GM18870 (cell line): ENCODE measurements at regions not wholly inside any gene's neighbourhood (a gene's known extent, or its start where the extent isn't known, plus 50 kb on each side); places are given as distances from the start of the nearest gene placed in this dataset.
"Not testable (repeated sequence)": the region's sequence is repeated elsewhere in the genome, so short reads cannot be mapped to it uniquely, and the experiment has no call there.

Source experiments
- ATAC-seq: cut with Tn5 transposase; IDR thresholded peaks from one replicate; pipeline ENCODE4 v1.9.1; 2021; ENCODE audit warnings: moderate library complexity; ENCODE audit not compliant: unreplicated experiment

DNA sequence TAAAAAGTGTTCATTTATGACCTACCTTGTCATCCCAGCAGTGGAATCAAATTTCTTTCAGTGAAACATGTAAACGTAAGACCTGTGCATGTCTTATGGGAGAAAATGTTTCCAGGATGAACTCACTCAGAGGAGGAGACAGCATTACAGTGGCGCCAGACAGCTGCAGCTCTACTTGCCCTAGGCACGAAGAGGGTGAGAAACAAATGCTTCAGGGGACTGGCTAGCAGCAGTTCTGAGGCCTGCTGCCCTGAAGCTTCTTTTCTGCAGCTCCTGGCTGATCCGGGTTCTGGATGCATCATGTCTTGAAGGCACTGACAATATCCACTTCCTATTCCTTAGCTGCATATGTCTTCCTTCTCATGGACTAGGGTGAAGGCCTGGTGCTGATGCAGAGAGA, 120.2 kb downstream of the QRSL1 start:
- no peak for ATAC-seq

DNA sequence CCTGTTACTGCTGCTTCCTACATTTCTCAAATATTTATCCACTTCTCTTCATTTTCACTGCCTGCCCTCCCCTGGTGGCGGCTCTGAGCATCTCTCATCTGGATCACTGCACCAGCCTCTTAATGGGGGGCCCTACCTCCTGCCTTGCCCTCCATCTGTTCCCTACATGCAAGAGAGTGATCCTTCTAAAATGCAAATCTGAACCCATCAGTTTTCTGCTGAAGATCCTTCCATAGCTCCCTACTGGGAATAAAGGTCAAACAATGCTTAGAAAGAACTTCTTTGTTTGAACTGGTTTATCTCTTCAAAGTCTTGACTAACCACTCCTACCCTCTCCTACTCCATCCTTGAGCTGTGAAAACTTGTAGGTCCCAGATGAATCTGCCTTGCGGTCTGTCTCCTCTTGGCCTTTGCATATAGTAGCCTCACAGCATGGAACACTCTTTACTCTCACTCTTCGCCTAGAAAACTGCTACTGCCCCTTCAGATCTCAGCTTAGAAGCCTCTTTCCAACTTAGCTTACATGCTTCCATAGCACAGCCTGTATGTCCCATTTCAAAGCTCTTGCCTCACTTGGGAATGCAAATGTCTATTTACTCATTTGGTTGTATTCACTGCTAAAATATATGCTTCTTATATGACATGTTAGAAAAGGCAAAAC, 119.3 kb downstream of the QRSL1 start:
- no peak for ATAC-seq

DNA sequence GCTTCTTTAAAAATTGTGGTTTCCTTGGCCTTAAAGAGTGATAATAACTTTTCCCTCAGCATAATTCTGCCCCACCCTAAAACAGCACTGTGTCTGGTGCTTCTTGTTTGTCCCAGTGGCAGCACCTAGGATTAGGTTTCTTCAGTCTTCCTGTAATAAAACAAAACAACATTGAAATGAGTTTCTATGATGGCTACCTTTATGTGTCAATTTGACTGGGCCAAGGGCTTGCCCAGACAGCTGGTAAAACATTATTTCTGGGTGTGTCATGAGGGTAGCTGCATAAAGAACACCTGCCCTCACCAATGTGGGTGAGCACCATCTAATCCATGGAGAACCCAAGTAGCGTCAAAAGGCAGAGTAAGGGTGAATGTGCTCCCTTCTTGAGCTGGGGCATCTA, 117.8 kb downstream of the QRSL1 start:
- no peak for ATAC-seq

- no peak for ATAC-seq
These were observed 117.3 kb downstream of the QRSL1 start for GRCh38 chr6:106746652-106747051.

- no peak for ATAC-seq
These were observed 116.6 kb downstream of the QRSL1 start for GRCh38 chr6:106745824-106746582.

DNA sequence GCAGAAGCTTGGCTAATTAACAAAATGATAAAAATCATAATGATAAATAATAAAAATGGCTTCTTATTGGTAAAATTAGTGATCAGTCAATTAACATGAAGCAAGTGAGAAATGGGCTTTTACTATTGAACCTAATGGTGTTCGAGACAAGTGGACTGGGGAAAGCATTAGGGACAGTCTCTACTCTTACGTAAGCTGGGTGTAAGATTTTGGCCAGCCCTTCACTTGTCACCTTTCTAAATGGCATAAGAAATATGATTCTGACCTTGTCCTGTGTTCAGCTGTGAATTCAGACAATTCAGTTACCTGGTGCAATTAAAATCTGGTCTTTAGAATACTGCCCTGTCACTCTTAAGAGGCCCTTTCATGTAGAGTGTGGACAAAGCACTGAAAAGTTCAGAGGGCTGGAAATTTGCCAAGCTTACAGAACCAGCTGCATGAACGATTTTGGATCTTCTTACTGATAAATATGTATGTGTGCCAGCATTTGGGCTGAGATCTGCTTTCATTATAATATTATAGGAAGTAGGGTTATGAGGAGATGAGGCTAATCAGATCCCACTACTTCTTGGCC, 115.9 kb downstream of the QRSL1 start:
- no peak for ATAC-seq

- ATAC-seq = no peak
These were observed 115.4 kb downstream of the QRSL1 start for GRCh38 chr6:106744781-106745180.

GRCh38 chr6:106744029-106744428, 114.7 kb downstream of the QRSL1 start:
- not testable (repeated sequence) for ATAC-seq

- no peak for ATAC-seq
These were observed 114.2 kb downstream of the QRSL1 start for GRCh38 chr6:106743612-106744011.

GRCh38 chr6:106740287-106740686, 110.9 kb downstream of the QRSL1 start:
- no peak for ATAC-seq

DNA sequence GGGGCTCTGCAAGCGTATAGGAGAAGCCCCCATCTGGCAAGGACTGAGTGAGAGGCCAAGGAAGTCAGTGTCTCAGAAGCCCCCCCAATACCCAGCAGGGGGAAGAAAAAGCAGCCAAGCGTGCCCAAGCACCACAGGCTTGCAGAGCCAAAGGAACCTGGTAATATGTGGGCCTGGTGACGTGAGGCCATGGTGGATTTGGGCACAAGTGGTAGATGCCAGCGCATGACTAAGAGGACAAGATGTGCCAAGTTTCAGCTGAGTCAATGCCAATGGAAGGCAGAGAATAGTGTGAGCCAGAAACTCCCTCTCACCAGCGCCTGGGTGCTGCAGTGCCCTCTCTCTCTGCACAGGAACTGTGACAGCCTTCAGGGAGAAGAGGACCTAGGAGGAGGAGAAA, 110.0 kb downstream of the QRSL1 start:
- no peak for ATAC-seq

DNA sequence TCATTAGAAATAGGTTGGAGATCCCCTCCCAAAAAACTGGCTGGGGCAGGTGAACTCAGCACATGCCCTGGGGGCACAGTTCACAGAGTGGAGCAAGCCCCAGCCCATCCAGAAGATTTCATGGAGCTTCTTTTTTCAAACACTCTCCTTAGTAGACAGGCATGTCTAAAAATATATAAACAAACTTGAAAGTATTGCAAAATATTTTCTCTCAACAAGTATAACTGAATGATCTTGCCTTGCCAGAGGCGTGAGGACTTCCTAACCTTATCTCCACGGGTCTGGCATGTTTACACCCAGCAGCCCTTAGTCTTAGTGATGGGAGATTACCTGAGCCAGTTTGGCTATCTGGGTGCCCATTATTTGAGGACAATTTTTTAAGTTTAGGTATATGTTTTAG, 107.1 kb downstream of the QRSL1 start:
- ATAC-seq = no peak

DNA sequence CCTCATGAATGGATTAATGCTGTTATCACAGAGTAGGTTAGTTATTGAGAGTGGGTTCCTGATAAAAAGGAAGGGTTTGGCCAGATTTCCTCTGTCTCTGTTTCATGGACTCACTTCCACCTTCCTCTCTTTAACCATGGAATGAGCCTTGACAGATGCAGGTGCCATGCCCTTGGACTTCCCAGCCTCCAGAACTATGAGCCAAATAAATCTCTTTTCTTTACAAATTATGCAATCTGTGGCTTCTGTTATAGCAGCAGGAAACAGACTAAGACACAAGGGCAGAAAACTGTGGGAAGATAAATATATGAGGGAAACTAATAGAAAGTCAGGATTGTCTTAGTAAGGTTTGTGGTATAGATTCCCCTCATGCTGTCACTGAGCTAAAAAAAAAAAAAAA, 106.5 kb downstream of the QRSL1 start:
- ATAC-seq = no peak

- ATAC-seq = no peak
These were observed 105.8 kb downstream of the QRSL1 start for GRCh38 chr6:106735136-106735633.

DNA sequence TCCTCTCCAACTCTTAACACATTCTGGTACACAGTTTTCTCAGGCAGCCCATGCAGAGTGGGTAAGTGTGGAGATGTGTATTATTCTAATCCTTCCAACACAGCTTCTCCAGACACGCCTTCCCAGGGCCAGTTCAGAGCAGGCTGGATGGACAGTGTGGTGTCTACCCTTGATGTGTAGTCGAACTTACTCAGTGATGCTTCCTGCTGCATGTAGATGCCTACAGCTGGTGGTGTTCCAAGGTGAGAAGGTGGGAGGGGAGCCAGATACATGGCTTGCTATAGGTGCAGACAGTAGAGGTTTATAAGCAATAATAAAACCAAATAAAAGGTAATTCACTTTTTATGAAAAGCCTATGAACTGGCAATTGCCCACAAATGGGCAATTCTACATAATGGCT, 104.0 kb downstream of the QRSL1 start:
- no peak for ATAC-seq

DNA sequence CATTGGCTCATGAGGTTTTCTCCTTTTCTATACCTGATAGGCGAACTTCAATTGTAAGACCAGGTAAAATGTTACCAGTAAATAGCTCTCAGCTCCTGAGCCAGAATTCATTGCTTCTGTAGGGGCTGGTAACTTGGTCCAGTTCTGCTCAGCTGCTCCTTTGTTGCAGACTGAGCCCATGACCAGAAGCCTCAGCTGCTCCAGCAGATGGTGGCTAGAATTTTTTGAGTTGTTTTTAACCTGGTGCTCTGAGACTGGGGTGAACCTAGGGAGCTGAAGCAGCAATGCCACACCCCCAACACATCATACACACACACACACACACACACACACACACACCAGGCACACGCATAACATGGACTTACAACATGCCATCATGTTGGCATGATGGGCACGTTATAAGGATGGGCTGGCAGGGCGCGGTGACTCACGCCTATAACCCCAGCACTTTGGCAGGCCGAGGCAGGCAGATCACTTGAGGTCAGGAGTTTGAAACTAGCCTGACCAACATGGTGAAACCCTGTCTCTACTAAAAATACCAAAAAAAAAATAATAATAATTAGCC, 103.1 kb downstream of the QRSL1 start:
- ATAC-seq = no peak

DNA sequence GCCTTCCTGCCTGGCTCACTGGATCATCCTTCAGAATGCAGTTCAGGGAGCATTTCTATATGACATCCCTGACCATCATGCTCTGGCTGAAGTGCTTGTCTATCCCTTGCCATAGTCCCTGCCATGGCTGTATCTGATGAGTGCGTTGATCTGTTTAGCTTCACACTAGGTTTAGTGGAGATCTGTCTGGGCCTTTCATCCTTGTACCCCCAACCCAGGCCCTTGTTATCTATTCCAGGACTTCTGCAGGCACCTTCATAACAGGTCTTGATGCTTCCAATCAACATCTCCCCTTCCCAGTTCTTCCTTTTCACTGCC, 102.4 kb downstream of the QRSL1 start:
- ATAC-seq = no peak

- no peak for ATAC-seq
These were observed 101.9 kb downstream of the QRSL1 start for GRCh38 chr6:106731144-106731842.

DNA sequence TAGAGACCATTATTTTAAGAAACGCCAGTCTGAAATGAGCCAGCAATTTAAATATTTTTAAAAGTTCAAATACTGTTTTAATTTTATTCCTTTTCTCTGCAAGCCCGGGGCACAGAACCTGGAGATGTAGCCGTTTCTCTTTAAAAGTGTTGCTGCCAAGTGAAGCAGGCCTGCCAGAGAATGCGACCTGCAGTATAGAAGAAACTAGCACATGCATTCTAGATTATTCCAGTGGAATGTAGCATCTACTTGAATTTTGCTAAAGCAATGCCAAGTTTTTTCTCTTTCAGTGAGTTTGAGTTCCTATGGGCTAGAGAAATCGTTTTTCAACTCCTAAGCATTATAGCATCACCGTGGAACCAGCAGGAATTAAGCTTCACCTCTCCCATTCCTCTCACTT, 101.3 kb downstream of the QRSL1 start:
- ATAC-seq = no peak

- no peak for ATAC-seq
These were observed 100.9 kb downstream of the QRSL1 start for GRCh38 chr6:106730264-106730663.

DNA sequence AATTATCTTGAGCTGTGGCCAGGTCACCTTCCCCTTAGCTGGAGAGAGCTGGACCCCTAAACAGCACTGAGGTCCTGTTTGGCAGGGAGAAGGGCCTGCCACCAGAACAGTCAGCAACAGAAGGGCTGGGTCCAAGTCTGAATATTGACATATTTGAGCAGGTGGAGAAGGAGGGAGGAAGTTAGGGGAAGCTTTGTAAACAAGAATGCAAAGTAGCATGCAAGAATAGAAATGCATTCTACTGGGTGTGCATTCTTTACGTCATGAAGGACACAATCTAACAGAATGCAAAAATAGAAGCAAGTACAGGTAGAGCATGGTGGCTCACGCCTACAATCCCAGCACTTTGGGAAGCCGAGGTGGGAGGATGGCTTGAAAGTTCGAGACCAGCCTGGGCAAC, 100.5 kb downstream of the QRSL1 start:
- no peak for ATAC-seq
